Tibial artery (tissue), 4 donors: ENCODE measurements at regions not wholly inside any gene's neighbourhood (a gene's known extent, or its start where the extent isn't known, plus 50 kb on each side); places are given as distances from the start of the nearest gene placed in this dataset.
"Not testable (repeated sequence)": the region's sequence is repeated elsewhere in the genome, so short reads cannot be mapped to it uniquely, and the experiment has no call there.

Experiments
- DNase-seq, 2 donors: peaks; one replicate each; pipeline ENCODE4 v3.0.0-alpha.2; 2019
- H3K27ac ChIP-seq, 2 donors: fragments of 200-600 bp; sonication (generic) in 1 of 2; 1 replicate in 1 of 2; 2 replicates in 1 of 2; pipeline ENCODE4 v1.5.1; 2018 to 2019; ENCODE audit warnings: mild to moderate bottlenecking in 1 of 2
- H3K27me3 ChIP-seq, 2 donors: fragments of 200-600 bp; sonication (generic) in 1 of 2; one replicate each; pipeline versions ENCODE4 v1.5.1 to v1.6.0; 2016 to 2019
- H3K36me3 ChIP-seq, 3 donors: fragments of 200-600 bp; sonication (generic) in 2 of 3; one replicate each; pipeline ENCODE4 v1.5.1; 2016 to 2019; ENCODE audit warnings: mild to moderate bottlenecking in 2 of 3
- H3K4me1 ChIP-seq, 4 donors: fragments of 200-600 bp; sonication (generic) in 2 of 4; 1 replicate in 3 of 4; 2 replicates in 1 of 4; pipeline ENCODE4 v1.5.1; 2016 to 2019
- H3K4me3 ChIP-seq, 2 donors: fragments of 200-600 bp; sonication (generic) in 1 of 2; 1 replicate in 1 of 2; 2 replicates in 1 of 2; pipeline ENCODE4 v1.5.1; 2018 to 2019; ENCODE audit warnings: mild to moderate bottlenecking in 2 of 2
- H3K9me3 ChIP-seq, 3 donors: fragments of 200-600 bp; sonication (generic) in 1 of 3; one replicate each; pipeline ENCODE4 v1.5.1; 2016 to 2019
- CTCF ChIP-seq, 2 experiments: fragments of 200-600 bp in 1 of 2; fragments of 450-650 bp in 1 of 2; IDR thresholded peaks; one replicate each; pipeline ENCODE4 v1.5.1; 2017 to 2019; ENCODE audit warnings: antibody characterized with exemption in 2 of 2, mild to moderate bottlenecking in 1 of 2, moderate library complexity in 1 of 2
- intact Hi-C: fragments of 100-400 bp; cut with DNase I; formaldehyde crosslinking; loops from one replicate; pipeline ENCODE4 v1.15.0; 2023; ENCODE audit warnings: low total_unique reads

- intact Hi-C loops, result no loop called here
These were observed 158.7 kb downstream of the DISP1 start for GRCh38 chr1:222973561-222973960.

GRCh38 chr1:222974496-222974895 is 159.7 kb downstream of the DISP1 start:
- DNase-seq, result no peak
- no peaks in the 10 kb centered on the region for H3K9me3 ChIP-seq
- H3K4me1 ChIP-seq, result peaks cover 0 to 7% (median 0%) of the 10 kb centered on the region in 4 donors
- no peak for TF ChIP-seq CTCF (IDR thresholded peaks at IDR 0.05)
- H3K4me3 ChIP-seq, result no peak overlapping the region
- no peak overlapping the region for H3K27ac ChIP-seq
- intact Hi-C loops, result no loop called here
- H3K27me3 ChIP-seq, result no peaks in the 10 kb centered on the region
- H3K36me3 ChIP-seq, result no peaks in the 10 kb centered on the region

More at GRCh38 chr1:222973561-222973960, 158.7 kb downstream of the DISP1 start:
- no peak for DNase-seq
- H3K4me3 ChIP-seq, result no peak overlapping the region
- H3K9me3 ChIP-seq, result no peaks in the 10 kb centered on the region
- no peak for TF ChIP-seq CTCF (IDR thresholded peaks at IDR 0.05)
- H3K36me3 ChIP-seq, result no peaks in the 10 kb centered on the region
- H3K27ac ChIP-seq, result no peak overlapping the region
- H3K4me1 ChIP-seq, result peaks cover 0 to 7% (median 0%) of the 10 kb centered on the region in 4 donors
- H3K27me3 ChIP-seq, result no peaks in the 10 kb centered on the region

GRCh38 chr1:222975472-222976122 is 160.8 kb downstream of the DISP1 start:
- intact Hi-C loops, result no loop called here
- no peak for DNase-seq
- Histone ChIP-seq H3K4me3 (no peak overlapping the region), H3K9me3 (no peaks in the 10 kb centered on the region), H3K36me3 (no peaks in the 10 kb centered on the region), H3K27ac (no peak overlapping the region), H3K27me3 (no peaks in the 10 kb centered on the region), H3K4me1 (peaks cover 0 to 7% (median 0%) of the 10 kb centered on the region in 4 donors)
- TF ChIP-seq CTCF (IDR thresholded peaks at IDR 0.05), result no peak

DNA sequence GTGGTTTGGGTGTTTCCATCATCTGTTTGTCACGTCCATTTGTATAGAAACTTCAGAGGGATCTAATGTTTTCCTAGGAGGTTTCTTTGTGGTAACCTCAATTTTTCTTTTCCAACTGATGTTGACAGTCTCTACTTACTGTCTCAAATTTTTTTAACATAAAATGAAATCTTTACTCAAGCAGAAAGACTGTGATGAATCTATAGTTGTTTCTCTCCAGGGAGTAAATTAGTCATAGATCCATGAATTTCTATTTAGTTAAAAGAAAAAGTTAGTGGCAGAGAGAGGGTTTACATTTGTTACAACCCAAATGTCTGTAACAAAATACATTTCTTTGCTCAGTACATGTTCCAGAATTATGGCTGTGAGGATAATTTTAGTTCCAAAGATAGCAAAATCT is 161.6 kb downstream of the DISP1 start:
- no peaks in the 10 kb centered on the region for H3K36me3 ChIP-seq
- no peak overlapping the region for H3K27ac ChIP-seq
- H3K4me3 ChIP-seq, result no peak overlapping the region
- no peaks in the 10 kb centered on the region for H3K27me3 ChIP-seq
- no peak for DNase-seq
- peaks cover 0 to 7% (median 0%) of the 10 kb centered on the region in 4 donors for H3K4me1 ChIP-seq
- intact Hi-C loops, result no loop called here
- no peaks in the 10 kb centered on the region for H3K9me3 ChIP-seq
- TF ChIP-seq CTCF (IDR thresholded peaks at IDR 0.05), result no peak

DNA sequence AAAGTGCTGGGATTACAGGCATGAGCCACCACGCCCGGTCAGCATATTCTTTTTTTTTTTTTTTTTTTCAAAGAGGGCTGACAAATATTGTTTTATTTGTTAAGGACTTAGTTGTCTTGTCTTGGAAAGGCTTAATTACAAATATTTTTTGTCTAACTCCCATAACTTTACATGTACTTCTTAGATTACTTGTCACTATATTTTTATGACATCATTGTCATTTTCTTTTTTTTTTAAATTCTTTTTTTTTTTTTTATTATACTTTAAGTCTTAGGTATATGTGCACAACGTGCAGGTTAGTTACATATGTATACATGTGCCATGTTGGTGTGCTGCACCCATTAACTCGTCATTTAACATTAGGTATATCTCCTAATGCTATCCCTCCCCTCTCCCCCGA is 162.5 kb downstream of the DISP1 start:
- H3K27me3 ChIP-seq, H3K4me1 ChIP-seq, H3K9me3 ChIP-seq, H3K36me3 ChIP-seq, DNase-seq, H3K27ac ChIP-seq, H3K4me3 ChIP-seq, intact Hi-C loops: not testable (repeated sequence)

DNA sequence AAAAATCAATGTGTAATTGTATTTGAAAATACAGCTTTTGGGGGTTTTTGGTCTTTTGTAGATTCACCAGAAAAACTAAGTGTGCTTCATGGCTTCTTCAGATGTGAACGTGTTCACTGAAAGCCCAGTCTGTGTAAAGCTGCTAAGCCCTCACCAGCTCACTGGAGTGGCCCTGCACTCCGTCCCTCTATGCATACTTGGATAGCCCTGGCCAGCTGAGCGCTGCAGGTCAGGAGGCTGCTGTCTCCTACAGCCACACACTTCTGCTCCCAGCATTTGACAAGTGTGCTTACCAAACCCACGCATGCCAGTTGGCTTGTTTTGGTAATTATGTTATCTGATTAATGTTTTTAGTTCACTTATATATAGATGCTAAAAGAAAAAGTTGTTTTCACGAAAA is 163.5 kb downstream of the TLR5 start:
- DNase-seq, result no peak
- TF ChIP-seq CTCF (IDR thresholded peaks at IDR 0.05), result no peak
- H3K27ac ChIP-seq, result no peak overlapping the region
- no peaks in the 10 kb centered on the region for H3K36me3 ChIP-seq
- no peak overlapping the region for H3K4me3 ChIP-seq
- peaks cover 0 to 7% (median 0%) of the 10 kb centered on the region in 4 donors for H3K4me1 ChIP-seq
- intact Hi-C loops, result no loop called here
- H3K27me3 ChIP-seq, result no peaks in the 10 kb centered on the region
- no peaks in the 10 kb centered on the region for H3K9me3 ChIP-seq
